SK-N-SH treated with all-trans-retinoic acid at 6 μM for 48 hours (cell line): ENCODE measurements at regions not wholly inside any gene's neighbourhood (a gene's known extent, or its start where the extent isn't known, plus 50 kb on each side); places are given as distances from the start of the nearest gene placed in this dataset.

Experiments used
- ARNTL ChIP-seq: fragments of 450-650 bp; formaldehyde crosslinking; IDR thresholded peaks from 2 replicates; pipeline ENCODE4 v1.5.0; 2020; ENCODE audit warnings: low read depth, mild to moderate bottlenecking, moderate library complexity, borderline replicate concordance
- CREB5 ChIP-seq: fragments of 250-450 bp; sonication (Bioruptor Pico); IDR thresholded peaks from 2 replicates; pipeline ENCODE4 v1.5.1; 2020; ENCODE audit warnings: low read depth, mild to moderate bottlenecking, moderate library complexity
- CSRNP3 ChIP-seq: fragments of 250-450 bp; sonication (Bioruptor Pico); IDR thresholded peaks from 2 replicates; pipeline ENCODE4 v1.5.1; 2021; ENCODE audit warnings: mild to moderate bottlenecking, moderate library complexity
- ESRRG ChIP-seq: fragments of 250-450 bp; sonication (Bioruptor Pico); IDR thresholded peaks from 2 replicates; pipeline ENCODE4 v1.6.1; 2021; ENCODE audit warnings: mild to moderate bottlenecking
- ISL1 ChIP-seq: fragments of 250-450 bp; sonication (Bioruptor Pico); IDR thresholded peaks from 2 replicates; pipeline ENCODE4 v2.1.2; 2022; ENCODE audit warnings: mild to moderate bottlenecking, moderate library complexity
- PATZ1 ChIP-seq: fragments of 250-450 bp; sonication (Bioruptor Pico); IDR thresholded peaks from 2 replicates; pipeline ENCODE4 v1.8.0; 2020; ENCODE audit warnings: mild to moderate bottlenecking, moderate library complexity, borderline replicate concordance
- RARB ChIP-seq: fragments of 250-450 bp; sonication (Bioruptor Pico); IDR thresholded peaks from 2 replicates; pipeline ENCODE4 v1.8.0; 2021; ENCODE audit warnings: mild to moderate bottlenecking, moderate library complexity
- ZC3H10 ChIP-seq: fragments of 250-450 bp; sonication (Bioruptor Pico); IDR thresholded peaks from 2 replicates; pipeline ENCODE4 v1.5.1; 2021; ENCODE audit warnings: mild to moderate bottlenecking, moderate library complexity
- ZFP3 ChIP-seq: fragments of 250-450 bp; sonication (Bioruptor Pico); IDR thresholded peaks from 2 replicates; pipeline ENCODE4 v1.5.0; 2020; ENCODE audit warnings: mild to moderate bottlenecking, moderate library complexity
- ZFP30 ChIP-seq: fragments of 450-650 bp; formaldehyde crosslinking; IDR thresholded peaks from 2 replicates; pipeline ENCODE4 v1.5.0; 2022; ENCODE audit warnings: mild to moderate bottlenecking, moderate library complexity
- ZNF70 ChIP-seq: fragments of 450-650 bp; formaldehyde crosslinking; IDR thresholded peaks from 2 replicates; pipeline ENCODE4 v1.5.0; 2020; ENCODE audit warnings: mild to moderate bottlenecking, moderate library complexity
- ZNF8 ChIP-seq: fragments of 450-650 bp; formaldehyde crosslinking; IDR thresholded peaks from 2 replicates; pipeline ENCODE4 v1.5.0; 2020; ENCODE audit warnings: mild to moderate bottlenecking, moderate library complexity

GRCh38 chr4:17197070-17197469 is 298.6 kb upstream of the LDB2 start:
- TF ChIP-seq ZNF8 (CRISPR knock-in tag), result no peak
- TF ChIP-seq ARNTL (CRISPR knock-in tag), result no peak
- TF ChIP-seq CREB5 (CRISPR knock-in tag), result no peak
- no peak for TF ChIP-seq CSRNP3
- no peak for TF ChIP-seq ZFP30
- TF ChIP-seq ZFP3 (CRISPR knock-in tag), result no peak
- no peak for TF ChIP-seq ZC3H10 (CRISPR knock-in tag)
- TF ChIP-seq PATZ1 (CRISPR knock-in tag), result no peak
- TF ChIP-seq ZNF70 (CRISPR knock-in tag), result no peak
- no peak for TF ChIP-seq ISL1 (CRISPR knock-in tag)
- TF ChIP-seq ESRRG, result no peak
- TF ChIP-seq RARB (CRISPR knock-in tag), result no peak
